SH-SY5Y (cell line): ENCODE measurements at regions not wholly inside any gene's neighbourhood (a gene's known extent, or its start where the extent isn't known, plus 50 kb on each side); places are given as distances from the start of the nearest gene placed in this dataset.

Experiments used
- GATA2 ChIP-seq: IDR thresholded peaks from 2 replicates; pipeline ENCODE4 v1.6.1; 2011; ENCODE audit warnings: mild to moderate bottlenecking, low read depth, low read length
- GATA3 ChIP-seq: IDR thresholded peaks from 2 replicates; pipeline ENCODE4 v1.6.1; 2011; ENCODE audit warnings: low read depth, mild to moderate bottlenecking, low read length, moderate library complexity

DNA sequence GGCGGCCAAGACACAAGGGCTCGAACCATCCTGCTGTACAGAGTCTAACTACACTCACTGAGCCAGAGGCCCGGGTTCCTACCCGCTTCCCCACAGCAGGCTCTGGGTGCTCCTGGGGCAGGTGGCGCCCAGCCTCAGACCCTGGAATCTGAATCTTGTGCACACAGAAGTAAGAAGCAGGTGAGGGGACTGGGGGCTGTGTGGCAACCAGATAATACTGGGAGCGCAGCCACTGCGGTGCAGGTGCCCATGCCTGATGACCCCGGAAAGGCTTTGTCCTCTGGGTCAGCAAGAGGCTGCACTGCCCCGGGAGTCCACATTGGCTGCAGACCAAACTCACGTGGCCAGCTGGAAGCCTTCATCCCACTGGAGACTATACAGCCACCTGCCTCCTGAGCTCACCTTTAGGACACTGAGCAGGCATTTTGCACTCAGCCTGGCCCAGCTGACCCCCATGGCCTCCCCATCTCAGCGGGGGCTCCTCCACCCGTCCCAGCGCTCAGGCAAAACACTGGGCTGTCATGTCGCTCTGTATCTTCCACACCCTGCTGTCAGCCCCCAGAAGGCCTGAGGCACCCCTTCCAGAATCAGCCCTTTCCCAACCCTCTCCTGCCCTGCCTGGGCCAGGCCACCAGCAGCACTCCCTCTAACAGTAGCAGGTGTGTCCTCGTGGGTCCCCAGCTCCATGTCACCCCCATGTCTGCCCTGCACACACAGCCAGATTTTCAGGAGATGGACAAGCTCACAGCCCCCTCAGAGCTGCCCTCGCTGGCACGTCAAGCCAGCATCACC is 101.0 kb upstream of the IQSEC1 start:
- TF ChIP-seq GATA2 (no peak), GATA3 (no peak)

DNA sequence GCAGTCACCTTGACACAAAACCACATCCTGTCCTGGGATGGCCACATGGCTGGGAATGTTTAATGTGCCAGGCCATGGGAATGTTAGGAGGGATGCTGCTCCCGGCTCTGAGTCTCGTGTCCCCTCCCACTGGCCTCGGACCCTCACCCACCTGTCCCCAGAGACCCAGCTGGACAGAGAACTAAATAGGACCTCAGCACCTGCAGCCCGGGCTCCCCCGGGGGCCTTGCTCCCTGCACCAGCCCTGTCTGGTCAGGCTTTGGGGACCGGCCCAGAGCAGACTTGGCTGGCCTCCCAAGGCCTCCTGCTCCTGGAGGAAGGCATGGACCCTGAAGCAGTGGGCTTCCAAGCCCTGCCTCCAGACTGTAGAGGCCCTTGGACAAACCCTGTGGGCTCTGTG is 100.0 kb upstream of the IQSEC1 start:
- TF ChIP-seq GATA2: no peak
- no peak for TF ChIP-seq GATA3

- no peak for TF ChIP-seq GATA2
- TF ChIP-seq GATA3: no peak
Observed at GRCh38 chr3:13172644-13173013, 99.4 kb upstream of the IQSEC1 start.

- TF ChIP-seq GATA2 (no peak), GATA3 (no peak)
Observed at GRCh38 chr3:13171704-13172643, 98.7 kb upstream of the IQSEC1 start.

- TF ChIP-seq GATA2 (no peak), GATA3 (no peak)
Observed at GRCh38 chr3:13170317-13170716, 97.1 kb upstream of the IQSEC1 start.

- TF ChIP-seq GATA2: no peak
- TF ChIP-seq GATA3: no peak
Observed at GRCh38 chr3:13168391-13168790, 95.2 kb upstream of the IQSEC1 start.

GRCh38 chr3:13167829-13168228 is 94.6 kb upstream of the IQSEC1 start:
- TF ChIP-seq GATA3 (no peak), GATA2 (no peak)

GRCh38 chr3:13167064-13167743 is 94.0 kb upstream of the IQSEC1 start:
- TF ChIP-seq GATA2 (no peak), GATA3 (no peak)

- TF ChIP-seq GATA2: no peak
Observed at GRCh38 chr3:13166243-13167063, 93.2 kb upstream of the IQSEC1 start.

GRCh38 chr3:13165576-13165975 is 92.3 kb upstream of the IQSEC1 start:
- TF ChIP-seq GATA3: no peak

- TF ChIP-seq GATA3: no peak
- no peak for TF ChIP-seq GATA2
Observed at GRCh38 chr3:13164893-13165492, 91.8 kb upstream of the IQSEC1 start.

DNA sequence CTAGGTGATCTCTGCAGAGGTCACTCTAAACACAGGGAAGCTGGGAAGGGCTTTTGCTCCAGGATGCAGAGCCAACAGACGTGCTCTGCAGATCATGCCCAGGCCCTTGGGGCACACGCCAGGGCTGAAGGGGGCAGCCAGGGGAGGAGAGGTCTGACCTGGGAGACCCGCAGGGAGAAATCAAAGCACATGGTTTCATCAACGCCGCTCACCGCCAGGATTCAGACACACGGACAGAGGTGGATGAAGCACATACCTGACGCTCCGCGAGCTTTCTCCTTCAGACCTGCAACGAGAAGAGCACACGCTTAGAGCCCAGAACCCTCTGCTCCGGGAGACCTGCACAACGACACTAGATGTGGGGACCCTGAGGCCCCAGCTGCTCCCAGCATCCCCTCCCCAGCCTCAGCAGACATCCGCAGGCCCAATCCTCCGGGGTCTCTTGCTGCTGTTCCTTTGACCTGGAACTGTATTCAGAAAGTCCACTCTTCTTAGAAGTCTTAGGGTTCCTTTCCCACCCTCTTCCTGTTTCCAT is 90.7 kb upstream of the IQSEC1 start:
- no peak for TF ChIP-seq GATA2
- no peak for TF ChIP-seq GATA3
